Lung microvascular endothelial cell (primary cell): ENCODE measurements at regions not wholly inside any gene's neighbourhood (a gene's known extent, or its start where the extent isn't known, plus 50 kb on each side); places are given as distances from the start of the nearest gene placed in this dataset.

ENCODE experiments used
- DNase-seq, 2 donors: peaks; one replicate each; pipeline versions ENCODE4 v3.0.0 to v3.0.0-alpha.2; 2010; ENCODE audit warnings: low read depth in 2 of 2

DNA sequence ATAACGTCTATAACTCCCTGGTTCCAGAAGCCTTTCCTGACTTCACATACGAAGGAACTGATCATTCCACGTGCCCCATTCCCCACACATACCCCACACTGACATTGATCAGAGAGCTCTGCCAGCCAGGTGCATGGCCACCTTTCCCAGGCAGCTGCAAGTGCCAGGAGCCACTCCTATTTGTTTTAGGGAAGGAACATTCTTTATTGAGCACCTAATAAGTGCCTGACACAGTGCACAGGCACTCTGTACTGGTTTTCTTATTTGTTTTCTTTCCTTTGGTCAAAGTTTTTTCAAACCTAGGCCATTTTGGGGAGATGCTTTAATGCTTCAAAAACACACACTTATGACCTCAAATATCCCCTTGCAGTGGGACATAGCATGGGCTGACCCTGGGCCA, 50.0 kb downstream of the PITPNM2 start:
- DNase-seq = no peak

DNA sequence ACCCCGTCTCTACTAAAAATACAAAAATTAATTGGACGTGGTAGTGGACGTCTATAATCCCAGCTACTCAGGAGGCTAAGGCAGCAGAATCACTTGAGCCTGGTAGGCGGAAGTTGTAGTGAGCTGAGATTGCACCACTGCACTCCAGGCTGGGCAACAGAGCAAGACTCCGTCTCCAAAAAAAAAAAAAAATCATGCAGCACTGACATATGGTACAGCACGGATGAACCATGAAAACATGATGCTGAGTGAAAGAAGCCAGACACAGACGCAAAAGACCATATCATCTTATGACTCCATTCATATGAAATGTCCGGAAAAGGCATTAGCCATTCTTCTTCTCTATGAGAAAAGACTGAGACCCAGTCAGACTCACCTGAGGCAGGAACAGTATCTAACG, 50.4 kb downstream of the PITPNM2 start:
- DNase-seq = no peak

DNA sequence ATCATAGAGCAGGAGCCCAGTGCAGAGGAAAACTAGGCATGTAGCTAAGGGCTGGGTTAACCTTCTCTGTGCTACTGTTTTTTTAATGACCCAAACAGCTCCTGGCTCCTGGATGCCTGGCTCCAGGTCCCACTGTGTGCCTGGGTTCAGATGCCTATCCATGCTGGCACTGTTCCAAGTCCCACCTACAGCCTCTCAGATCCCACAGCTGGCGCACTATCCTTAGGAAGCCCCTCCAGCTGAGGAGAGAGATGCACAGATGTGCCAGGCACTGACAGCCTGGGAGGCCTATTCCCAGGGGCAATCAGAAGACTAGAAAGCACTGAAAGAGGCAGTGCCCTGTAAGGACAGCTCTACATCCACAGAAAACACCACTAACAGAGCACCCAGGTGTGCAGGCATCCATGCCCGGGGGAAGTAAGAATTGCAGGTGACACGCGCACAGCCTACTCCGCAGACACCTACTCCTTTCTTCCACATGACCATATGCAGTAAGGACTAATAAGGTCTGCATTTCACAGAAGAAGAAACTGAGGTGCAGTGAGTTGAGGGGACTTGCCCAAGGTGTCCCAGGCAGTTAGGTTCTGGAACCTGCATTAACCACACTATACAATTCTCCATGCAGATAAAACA, 51.2 kb downstream of the PITPNM2 start:
- no peak for DNase-seq

DNA sequence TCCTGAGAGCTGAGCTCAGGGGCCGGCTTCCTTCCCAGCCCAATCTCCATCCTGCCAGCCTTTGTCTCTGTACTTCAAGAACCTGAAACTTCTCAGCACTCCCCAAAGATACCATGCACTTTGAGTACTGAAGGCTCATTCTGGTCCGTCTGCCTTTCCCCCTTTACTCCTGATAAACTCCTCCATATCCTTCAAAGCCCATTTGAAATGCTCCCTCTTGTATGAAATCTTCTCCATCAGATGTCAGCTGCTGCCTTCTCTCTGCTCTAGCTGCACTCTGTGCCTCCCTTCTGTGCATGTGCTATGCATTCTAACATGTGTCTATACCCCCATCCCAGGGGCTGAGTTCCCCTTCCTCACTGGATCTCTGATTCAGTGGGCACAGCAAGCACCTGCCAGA, 52.1 kb downstream of the PITPNM2 start:
- no peak for DNase-seq

DNA sequence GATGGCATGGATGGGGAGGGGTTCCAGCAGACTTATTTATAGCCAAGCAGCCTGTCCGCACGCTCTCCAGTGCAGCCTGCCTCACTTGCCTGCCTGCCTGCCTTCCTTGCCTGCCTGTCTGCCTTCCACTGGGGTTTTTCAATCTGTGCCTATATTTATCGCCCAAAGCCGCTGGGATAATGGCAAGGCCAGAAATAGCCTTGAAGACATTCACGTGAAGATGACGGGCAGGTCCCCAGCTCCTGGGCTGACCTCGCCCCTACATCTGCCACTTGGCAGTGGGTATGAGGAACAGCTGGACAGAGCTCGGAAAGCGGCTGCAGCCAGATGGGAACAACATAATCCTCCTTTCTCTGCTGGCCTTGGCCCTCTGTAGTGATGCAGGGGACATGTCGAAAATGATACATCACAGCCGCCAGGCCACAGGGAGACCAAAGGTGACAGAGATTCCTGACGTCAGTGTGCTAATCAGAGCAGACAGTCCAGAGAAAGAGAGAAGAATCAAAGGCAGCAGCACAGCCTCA, 53.3 kb downstream of the PITPNM2 start:
- no peak for DNase-seq

DNA sequence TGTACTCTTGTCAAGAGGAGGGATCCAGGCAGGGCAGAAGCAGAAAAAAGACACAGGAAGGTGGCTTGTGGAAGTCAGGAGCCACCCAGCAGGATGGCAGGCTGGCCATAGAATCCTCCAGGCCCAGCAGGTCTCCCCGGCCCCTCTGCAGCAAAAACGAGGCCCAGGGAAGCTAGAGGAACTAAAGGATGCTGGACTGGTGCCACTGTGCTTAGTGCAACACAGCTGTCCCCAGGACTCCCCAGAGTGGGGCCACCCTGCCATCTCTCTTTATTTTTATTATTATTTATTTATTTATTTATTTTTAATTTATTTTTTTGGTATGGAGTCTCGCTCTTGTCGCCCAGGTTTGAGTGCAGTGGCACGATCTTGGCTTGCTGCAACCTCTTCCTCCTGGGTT, 54.1 kb downstream of the PITPNM2 start:
- no peak for DNase-seq

DNA sequence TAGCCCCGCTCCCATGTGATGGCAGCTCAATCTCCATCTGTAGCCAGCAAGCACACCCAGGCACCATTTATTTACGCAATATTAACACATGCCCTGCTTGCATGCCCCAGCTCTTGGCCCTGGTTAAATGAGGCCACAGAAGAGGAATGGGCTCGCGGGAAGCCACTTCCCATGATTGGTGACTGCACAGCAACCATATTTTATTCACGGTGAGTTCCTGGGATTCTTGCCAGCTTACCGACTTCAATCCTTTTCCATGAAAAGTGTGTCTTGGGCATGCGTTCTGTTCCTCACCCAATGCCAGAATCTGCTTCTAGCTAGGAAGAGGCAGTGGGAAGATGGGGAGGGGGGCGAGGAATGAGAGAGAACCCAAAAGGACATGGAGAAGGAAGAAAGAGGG, 54.7 kb downstream of the PITPNM2 start:
- no peak for DNase-seq

DNA sequence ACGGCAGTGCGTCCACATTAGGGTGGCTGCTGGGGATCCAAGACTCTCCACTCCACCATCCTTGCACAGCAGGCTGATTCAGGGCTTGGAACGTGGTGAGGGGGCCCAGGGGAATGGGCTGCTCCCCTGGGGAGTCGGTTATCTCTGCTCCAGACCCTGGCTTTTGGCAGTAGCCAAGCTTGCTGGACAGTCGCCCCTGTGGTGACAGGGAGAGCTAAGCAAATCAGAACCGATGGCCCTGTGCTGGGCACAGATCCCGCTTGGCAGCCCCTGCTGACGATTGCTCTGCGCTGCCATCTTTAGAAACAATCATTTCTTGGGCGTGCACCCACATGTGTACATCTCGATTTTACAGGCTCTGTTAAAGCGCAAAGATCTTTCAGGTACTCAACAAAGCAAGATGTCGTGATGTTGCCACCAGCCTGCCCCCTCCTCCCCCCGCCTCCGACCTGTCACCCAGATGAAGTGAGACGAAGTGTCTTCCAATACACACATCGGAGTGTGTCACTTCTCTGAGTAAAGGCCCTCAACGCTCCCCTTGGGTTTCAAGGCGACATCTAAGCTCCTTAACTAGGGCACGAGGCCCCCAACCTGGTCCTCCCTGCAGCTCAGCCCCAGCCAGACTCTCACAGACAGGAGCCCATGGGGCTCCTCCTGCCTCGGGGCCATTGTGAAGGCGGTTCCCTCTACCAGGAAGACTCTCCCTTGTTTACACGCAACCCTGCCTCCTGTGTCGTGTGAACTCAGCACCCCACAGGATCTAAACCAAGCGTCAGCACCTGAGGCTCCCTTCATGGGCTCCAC, 55.6 kb downstream of the PITPNM2 start:
- no peak for DNase-seq

DNA sequence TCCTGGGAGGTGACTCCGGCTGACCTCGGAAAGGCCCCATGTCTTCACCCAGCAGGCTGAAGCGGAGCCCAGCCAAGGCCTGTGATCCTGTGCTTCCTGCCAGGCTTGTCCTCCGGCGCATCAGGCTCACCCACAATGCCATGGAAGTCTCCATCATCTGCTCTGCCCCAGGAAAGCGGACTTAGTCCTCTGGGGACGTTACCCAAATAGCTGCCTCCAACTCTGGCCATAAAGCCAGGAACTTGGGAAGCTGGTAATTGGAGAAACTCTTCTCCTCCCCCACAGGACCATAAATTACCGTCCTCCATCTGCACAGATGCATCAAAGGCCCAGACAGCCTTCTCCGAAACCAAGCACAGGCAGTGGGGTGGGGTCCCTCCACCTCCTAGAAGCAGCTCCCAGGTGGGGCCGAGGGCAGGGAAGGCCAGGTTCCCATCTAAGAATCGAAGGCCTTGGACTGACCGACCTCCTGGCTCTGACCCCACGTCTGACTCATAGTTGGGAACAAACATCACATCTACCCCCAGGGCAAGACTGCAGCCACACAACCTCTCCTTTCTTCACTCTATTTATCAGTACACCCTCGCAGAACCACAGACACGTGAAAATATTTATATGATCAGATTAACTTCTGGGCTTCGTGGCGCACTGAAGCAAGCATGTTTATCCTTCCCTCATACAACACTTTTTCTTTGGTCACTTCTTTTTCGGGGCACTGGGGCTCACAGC, 56.4 kb downstream of the PITPNM2 start:
- DNase-seq = no peak

DNA sequence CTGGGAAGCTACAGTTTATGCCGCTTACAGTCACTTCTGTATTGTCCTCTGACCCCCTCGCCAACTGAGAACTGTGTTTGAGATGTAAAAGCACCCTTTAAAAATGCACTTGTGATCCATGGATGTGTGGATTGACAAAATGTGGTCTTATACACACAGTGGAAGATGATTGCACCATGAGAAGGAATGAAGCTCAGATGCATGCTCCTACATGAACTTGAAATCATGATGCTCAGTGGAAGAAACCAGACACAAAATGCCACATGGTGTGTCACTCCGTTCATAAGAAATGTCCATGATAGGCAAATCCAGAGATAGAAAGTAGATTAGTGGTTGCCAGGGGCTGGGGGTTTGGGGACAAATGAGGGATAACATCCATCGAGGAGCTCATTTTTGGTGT, 58.0 kb downstream of the PITPNM2 start:
- DNase-seq = no peak

DNA sequence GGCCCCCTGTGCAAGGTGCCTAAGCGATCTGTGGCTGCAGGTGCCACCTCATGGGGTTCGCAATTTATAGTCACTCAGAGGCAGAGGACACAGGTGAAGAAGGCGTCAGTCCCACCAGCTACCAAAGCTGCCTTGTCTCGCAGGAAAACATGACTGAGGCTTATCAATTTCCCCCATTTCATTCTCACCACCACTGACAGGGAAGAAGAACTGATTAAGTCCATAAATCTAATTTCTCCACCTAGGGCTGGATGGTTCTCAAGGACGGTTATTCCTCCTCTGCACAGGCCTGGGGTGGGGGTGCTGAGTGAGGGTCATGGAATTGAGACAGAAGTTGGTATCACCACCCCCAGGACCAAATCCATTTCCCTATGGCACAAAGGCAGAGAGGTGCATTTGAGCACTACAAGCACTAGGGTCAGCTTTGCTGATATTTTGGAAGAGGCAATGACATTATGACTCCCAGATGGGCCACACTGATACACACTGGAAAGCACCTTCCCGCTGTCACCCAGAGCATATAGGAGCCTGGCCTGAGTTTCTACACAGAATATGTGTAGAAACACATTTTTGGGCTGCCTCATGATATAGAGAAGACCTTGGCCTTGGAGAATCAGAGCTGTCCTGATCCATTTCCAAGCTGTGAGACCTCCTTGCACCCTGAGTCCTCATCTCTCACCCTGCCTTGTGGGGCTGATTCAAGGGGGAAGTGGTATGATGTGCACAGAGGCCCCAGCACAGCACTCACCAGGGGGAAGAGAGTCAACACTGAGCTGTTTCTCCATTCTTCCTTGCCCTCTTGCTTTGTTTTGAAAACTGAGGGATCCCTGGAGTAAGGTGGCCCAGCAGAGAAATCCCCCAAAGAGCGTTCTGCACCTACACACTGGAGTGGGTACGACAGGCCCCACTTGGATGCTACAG, 59.4 kb downstream of the PITPNM2 start:
- DNase-seq = no peak

DNA sequence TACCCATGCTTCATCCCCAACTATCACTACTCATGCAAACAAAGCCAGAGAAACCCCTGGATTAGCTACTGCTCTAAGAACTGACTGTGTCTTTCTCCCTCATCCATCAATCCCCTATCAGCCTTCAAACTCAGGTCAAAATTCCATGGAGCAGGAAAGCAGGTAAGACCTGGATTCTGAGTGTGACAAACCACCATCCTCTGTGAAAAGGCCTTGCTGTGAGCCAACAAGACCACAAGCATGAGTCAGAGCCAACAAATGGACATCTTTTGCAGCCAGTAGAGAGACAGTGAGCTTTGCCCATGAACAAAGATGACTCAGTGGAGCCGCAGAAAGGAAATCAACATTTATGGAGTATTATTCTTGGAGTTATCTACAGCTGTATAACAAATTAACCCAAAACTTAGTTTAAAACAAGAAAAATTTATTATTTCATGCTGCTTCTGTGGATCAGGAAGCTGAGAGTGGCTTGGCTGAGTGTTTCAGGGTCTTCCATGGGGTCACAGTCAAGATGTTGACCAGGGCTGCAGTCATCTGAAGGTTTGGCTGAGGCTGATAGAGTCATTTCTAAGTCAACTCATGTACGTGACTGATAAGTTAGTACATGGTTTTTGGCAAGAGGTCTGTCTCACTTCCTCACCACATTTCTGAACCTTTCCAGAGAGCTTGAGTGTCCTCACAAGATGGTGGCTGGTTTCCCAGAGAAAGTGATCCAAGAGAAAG, 61.1 kb downstream of the PITPNM2 start:
- peak; percentile 69 to 97 for DNase-seq

DNA sequence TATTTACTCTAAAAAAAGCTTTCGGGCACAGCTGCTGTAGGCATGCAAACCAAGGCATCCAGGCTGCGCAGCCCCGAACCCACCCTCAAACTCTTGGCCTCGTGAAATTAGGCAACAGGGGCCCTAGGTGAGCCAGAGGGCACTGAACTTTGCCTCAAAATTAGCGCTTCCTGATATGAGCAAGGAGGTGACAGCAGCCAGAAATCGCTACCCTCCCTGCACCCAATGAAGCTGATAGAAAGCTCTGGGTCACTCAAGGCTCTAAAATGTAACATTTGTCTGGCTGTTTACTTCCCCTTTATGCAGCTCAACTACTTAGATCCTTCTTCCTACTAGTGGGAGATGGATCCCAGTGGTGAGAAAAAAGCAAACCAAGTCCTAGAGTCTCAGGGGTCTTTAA, 61.8 kb downstream of the PITPNM2 start:
- no peak for DNase-seq

DNA sequence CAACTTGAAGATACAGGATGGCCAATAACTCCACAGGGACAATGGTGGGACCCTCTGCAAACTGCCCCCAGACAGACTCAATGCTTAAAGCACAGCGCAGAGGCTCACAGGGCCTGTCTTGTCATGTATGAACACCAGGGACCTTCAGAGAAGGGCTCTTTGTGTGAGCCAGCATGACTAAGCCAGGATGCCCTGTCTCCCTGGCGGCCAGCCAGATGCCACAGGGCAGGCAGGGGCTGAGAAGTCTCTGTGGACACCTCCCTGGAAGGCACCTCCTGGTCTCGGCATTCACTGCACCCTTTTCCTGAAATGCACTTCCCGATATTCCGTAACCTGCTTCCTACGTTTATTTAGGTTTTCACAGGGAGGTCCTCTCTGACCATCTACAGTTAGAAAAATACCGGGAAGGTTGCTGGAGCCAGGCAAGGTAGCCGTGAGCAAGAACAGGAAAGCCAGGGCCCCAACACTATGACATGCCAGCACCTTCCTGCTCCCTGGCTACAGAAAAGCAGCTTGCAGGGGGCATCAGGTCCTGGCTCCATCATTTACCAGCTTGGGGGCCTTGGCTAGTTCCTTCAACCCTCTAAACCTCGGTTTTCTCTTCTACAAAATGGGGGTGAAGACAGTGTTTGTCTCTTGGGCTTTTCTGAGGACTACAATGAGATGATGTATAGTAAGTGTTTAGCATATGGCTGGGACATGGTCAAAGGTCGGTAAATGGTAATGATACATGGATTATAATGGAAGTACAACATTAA, 65.0 kb downstream of the PITPNM2 start:
- DNase-seq = peak; percentile 61 to 82

DNA sequence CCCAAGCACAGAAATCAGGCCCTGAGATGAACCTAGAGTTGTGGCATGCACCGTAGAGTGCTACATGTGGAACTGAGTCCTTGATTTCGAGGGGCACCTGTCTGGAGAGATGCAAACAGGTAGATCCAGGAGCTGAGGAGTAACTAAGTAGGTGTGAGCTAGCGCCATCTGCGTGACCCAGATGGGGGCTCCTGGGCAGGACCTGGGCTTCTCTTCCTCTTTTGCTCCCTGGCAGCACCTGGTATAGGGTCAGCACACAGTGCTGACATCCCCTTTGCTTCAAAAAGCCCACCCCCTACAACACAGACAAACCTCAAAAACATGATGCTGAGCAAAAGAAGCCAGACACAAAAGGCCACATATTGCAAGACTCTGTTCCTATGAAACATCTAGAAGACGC, 65.8 kb downstream of the PITPNM2 start:
- no peak for DNase-seq

DNA sequence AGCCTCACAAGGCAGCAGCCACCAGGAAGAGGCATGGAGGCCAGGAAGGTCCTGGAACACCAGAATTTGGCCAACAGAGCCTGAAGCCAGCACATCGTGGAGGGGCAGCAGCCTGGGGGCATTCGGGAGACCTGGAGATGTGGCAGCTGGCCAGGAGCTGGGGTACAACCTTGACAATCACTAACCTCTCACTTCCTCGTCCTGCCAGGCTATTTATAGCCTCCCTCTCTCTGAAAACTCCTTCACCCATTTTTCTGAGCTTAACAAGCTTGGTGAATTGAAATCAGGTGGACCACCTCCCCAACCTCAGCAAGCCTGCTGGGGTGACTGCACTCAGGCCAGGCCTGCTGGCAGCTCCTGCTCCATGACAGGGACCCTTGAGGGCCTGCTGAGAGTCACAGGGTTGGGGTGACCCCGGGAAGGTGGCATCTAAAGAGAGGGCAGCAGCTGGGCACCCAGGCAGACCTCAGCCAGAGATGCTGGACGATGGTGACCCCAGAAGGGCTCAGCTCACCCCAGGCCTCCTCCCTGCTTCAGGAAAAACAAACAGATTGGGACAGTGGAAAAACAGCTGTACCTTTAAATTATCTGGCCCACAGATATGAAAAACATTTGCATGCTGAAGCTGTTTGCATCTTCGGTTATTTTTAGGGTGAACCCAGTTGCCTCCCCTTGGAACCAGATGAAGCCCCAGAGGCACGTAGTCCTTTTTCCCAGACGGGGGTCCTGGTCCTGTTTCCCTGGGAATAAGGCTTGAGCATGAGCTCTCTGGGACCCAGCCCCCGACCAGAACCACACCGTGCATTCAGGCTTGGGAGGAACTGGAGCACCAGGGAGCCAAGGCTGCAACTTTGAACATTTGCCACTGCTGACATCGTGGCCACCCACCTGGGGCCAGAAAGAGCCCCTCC, 67.0 kb downstream of the PITPNM2 start:
- no peak for DNase-seq

DNA sequence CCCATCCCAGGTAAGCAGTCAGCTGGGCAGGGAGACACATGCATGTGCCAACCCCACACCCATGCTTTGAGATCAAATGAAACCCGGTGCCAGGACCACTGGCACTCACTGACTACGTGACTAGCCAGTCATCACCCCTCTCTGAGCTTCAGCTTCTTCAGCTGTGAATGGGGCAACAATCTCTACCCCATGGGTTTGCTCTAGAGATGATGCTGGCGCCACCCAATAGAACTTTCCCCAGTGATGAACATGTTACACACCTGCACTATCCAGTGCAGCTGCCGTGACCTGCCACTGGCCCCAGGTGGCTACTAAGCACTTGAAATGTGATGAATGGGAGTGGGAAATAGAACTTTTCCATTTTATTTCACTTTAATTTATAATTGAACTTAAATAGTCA, 70.3 kb downstream of the PITPNM2 start:
- no peak for DNase-seq

DNA sequence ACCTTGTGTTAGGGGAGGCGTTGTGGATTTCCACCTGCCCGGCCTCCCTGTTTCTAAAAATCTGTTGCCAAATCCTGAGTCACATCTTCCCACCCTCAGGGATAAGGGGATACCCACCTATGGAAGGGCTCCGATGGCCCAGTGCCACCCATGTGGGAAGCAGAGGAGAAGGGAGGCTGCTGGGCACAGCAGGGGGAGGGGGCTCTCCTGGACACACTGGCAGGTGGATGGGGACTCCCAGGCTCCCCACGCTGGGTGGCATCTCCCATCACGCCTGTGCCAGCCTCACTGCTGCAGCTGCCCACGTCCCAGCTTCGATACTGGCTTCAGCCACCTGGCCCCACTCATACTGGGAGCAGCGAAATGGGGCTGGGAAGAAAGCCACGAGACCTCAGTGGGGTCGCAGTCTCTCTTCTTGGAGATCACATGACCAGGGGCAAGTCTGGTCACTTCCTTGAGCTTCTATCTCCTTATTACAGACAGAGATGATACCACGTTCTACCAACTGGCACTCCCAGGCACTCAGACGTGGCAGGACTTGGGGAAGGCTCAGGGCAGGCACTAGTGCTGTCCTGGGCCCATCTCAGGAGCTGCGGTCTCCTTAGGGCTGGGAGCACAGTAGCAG, 72.2 kb downstream of the PITPNM2 start:
- DNase-seq = no peak

DNA sequence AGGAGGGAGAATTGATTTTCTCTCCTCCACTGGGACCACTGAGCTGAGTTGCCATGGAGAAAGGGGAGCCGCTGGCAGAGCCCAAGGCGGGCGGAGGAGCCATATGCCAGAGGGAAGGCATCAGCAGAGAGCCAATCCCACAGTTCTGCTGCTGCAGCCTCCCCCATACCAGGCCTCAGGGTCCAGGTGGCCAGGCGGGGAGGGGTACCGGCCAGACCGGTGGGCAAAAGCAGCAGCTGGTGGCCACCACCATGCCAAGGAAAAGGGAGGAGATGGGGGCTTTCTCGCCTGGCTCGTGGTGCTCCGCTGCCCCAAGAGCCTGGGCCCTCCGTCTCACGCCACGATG, 72.8 kb downstream of the PITPNM2 start:
- no peak for DNase-seq
